ENCODE measurements at regions not wholly inside any gene's neighbourhood (a gene's known extent, or its start where the extent isn't known, plus 50 kb on each side); places are given as distances from the start of the nearest gene placed in this dataset.

DNA sequence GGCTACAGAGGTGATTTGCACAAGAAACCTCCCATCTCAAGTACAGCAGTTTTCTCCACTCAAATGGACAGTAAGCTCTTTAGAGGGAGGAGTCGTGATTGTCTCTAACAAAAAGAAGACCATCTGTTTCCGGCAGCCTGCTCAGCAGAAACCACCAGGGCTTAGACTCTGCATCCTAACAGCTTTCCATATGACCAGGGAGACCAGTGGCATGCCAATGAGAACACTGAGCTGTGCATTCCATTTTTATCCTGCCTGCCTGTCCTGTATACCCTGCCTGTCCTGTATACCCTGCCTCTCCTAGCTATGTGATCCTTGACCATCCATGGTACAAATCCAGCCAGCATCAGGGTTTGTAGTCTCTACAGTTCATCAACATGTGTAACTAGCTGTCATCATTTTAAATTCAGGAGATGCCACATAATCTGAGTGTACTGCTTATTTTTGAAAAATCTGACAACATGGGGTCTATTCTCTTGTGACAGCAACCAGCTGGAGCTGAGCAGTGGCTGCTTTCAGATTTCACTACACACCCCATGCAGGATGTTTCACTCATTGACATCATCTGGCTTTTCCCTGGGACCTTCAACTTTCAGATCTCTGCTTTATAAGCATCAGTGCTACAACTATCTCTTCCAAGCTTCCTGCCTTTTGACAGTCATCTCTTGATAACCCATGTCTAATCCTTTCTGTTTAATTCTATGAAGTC, 50.5 kb upstream of the POU2AF2 start:
- TF ChIP-seq, protein P1, sequence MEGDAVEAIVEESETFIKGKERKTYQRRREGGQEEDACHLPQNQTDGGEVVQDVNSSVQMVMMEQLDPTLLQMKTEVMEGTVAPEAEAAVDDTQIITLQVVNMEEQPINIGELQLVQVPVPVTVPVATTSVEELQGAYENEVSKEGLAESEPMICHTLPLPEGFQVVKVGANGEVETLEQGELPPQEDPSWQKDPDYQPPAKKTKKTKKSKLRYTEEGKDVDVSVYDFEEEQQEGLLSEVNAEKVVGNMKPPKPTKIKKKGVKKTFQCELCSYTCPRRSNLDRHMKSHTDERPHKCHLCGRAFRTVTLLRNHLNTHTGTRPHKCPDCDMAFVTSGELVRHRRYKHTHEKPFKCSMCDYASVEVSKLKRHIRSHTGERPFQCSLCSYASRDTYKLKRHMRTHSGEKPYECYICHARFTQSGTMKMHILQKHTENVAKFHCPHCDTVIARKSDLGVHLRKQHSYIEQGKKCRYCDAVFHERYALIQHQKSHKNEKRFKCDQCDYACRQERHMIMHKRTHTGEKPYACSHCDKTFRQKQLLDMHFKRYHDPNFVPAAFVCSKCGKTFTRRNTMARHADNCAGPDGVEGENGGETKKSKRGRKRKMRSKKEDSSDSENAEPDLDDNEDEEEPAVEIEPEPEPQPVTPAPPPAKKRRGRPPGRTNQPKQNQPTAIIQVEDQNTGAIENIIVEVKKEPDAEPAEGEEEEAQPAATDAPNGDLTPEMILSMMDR (IDR thresholded peaks at IDR 0.05; ENCODE audit: low read depth, low read length, missing control alignments), result no peak
- DNase-seq (ENCODE audit: low read depth), result no peak
- no peak overlapping the region for H3K4me3 ChIP-seq (ENCODE audit: low read depth, low read length)

DNA sequence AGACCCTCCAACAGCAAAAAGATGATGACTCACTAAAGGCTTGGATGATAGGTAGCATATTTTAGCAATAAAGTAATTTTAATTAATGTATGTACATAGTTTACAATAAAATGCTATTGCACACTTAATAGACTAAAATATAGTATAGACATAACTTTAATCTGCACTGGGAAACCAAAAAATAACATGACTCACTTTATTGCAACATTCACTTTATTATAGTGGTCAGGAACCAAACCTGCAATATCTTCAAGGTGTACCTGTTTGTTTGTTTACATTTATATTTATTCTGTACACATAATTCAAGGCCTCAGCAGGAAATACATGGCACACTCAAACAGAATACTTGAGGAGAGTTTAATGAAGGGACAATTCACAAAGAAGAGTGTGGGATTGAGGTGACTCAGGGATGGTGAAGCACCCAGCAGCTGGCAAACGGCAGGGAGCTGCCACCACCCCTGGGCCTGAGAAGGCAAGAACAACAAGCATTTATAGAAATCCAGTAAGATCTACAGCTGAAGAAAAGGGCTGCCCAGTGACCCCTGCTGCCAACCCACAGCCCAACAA, 51.5 kb upstream of the POU2AF2 start:
- DNase-seq (ENCODE audit: low read depth), result no peak
- TF ChIP-seq, protein P1 (IDR thresholded peaks at IDR 0.05; ENCODE audit: low read depth, low read length, missing control alignments), result no peak

DNA sequence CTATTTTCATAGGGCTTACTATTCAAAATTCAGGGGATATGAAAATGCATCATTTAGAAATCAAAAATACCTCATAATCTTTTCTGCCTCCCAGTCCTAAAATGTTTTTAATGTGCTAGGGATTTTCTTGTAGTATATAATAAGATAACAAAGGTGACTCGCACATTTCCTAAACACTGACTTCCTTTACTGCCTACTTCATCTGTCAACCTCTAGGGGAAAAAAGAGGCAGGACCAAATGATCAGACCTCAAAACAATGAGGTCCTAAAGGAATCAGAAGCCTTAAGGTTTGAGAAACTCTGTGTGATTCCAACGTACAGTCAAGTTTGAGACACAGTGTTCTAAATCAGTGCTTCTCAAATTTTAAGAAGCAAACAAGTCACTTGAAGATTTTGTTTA, 56.1 kb upstream of the POU2AF2 start:
- DNase-seq (ENCODE audit: low read depth), result no peak
- H3K4me3 ChIP-seq (ENCODE audit: low read depth, low read length), result no peak overlapping the region
- TF ChIP-seq, protein P1 (IDR thresholded peaks at IDR 0.05; ENCODE audit: low read depth, low read length, missing control alignments), result no peak

More for the DNA sequence above, 51.5 kb upstream of the POU2AF2 start:
- no peak overlapping the region for H3K4me3 ChIP-seq (ENCODE audit: low read depth, low read length)

DNA sequence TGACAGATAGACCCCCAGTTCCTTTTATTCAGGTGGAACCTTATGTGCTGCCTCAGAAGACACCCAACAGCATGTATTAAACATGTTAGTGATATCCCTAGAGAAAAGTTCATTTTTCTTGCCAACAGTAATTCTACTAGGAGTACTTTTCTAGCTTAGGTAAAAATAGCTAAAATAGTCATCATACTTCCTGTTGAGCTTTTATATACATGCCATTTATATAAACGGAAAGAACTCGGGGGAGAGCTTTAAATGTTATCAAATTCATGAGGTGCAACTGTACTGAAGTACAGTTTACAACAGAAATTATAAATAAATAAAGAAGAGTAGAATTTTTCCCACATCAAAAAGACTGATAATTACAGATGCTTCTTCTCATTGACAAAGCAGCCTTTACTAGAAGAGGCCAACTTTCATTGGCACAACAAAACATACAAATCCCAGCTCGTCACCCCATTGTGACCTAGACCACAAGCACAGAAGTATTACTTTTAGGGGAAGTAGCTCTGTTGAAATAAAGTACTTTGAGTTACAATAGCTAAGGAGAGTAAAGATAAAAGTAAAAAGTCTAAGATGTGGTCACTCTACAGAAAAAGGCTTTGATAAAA, 59.1 kb upstream of the POU2AF2 start:
- no peak for DNase-seq (ENCODE audit: low read depth)
- TF ChIP-seq, protein P1 (IDR thresholded peaks at IDR 0.05; ENCODE audit: low read depth, low read length, missing control alignments), result no peak
- H3K4me3 ChIP-seq (ENCODE audit: low read depth, low read length), result no peak overlapping the region

DNA sequence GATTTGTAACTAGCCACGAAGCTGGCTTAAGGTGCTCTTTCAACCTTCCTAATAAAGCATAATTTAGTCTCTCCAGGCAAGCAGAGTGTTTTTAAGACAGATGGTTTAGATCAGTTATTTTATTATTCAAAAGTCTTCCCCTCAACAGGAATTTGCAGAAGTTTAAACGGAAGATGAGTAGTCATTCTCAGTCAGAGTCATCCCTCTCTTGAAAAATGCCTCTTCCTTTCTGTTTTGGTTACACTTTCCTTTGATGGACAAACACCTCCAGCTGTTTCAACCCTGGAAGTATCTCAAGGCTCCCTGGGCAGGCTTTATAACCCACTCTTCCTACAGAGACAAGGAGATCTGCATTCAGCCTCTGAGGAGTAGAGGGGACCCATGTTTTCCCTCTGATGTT, 60.3 kb upstream of the POU2AF2 start:
- DNase-seq (ENCODE audit: low read depth), result no peak
- TF ChIP-seq, protein P1 (IDR thresholded peaks at IDR 0.05; ENCODE audit: low read depth, low read length, missing control alignments), result no peak
- no peak overlapping the region for H3K4me3 ChIP-seq (ENCODE audit: low read depth, low read length)

DNA sequence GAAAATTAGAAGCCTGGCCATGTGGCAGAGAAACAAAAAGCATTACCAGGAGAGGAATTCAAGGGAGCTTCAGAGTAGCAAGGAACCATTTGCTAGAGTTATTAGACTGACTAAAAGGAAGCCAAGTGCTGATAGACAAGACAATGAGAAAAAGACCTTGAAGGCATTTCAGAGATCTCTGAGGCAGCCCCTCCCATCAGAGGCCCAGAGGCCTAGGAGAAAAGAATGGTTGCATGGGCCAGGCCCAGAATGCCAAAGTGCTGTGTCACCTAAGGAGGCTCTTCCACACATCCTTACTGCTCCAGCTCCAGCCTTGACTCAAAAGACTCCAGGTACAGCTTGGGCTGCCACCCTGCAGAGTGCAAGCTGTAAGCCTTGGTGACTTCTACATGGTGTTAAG, 61.8 kb upstream of the POU2AF2 start:
- no peak for DNase-seq (ENCODE audit: low read depth)
- H3K4me3 ChIP-seq (ENCODE audit: low read depth, low read length), result no peak overlapping the region
- TF ChIP-seq, protein P1 (IDR thresholded peaks at IDR 0.05; ENCODE audit: low read depth, low read length, missing control alignments), result no peak

All from GM12864 (cell line).